Neutrophil (primary cell): ENCODE measurements at regions not wholly inside any gene's neighbourhood (a gene's known extent, or its start where the extent isn't known, plus 50 kb on each side); places are given as distances from the start of the nearest gene placed in this dataset.

ENCODE experiments used
- H3K27ac ChIP-seq: fragments of 200-600 bp; sonication (generic); 2 replicates; pipeline ENCODE4 v1.5.1; 2016; ENCODE audit warnings: mild to moderate bottlenecking, moderate library complexity
- H3K27me3 ChIP-seq: fragments of 200-600 bp; sonication (generic); 2 replicates; pipeline ENCODE4 v1.6.0; 2016; ENCODE audit warnings: mild to moderate bottlenecking
- H3K36me3 ChIP-seq: fragments of 200-600 bp; sonication (generic); 2 replicates; pipeline ENCODE4 v1.5.1; 2017
- H3K4me1 ChIP-seq, 2 experiments: fragments of 200-600 bp in 1 of 2; sonication (generic) in 1 of 2; 1 replicate in 1 of 2; 2 replicates in 1 of 2; pipeline versions ENCODE4 v1.5.1 to v1.6.1; 2013 to 2016; ENCODE audit warnings: low read depth in 1 of 2, low read length in 1 of 2, mild to moderate bottlenecking in 1 of 2, moderate library complexity in 1 of 2; ENCODE audit not compliant: control insufficient read depth in 1 of 2, insufficient read depth in 1 of 2
- H3K4me3 ChIP-seq, 2 experiments: fragments of 200-600 bp in 1 of 2; sonication (generic) in 1 of 2; 1 replicate in 1 of 2; 2 replicates in 1 of 2; pipeline ENCODE4 v1.5.1; 2013 to 2016; ENCODE audit warnings: low read depth in 1 of 2, low read length in 1 of 2, mild to moderate bottlenecking in 1 of 2, moderate library complexity in 1 of 2
- H3K9me3 ChIP-seq: fragments of 200-600 bp; sonication (generic); 2 replicates; pipeline ENCODE4 v1.5.1; 2016
- TF ChIP-seq, protein P1 (sequence below): fragments of 200-600 bp; sonication (generic); IDR thresholded peaks from 2 replicates; pipeline ENCODE4 v1.5.1; 2016; ENCODE audit warnings: antibody characterized with exemption

- Histone ChIP-seq H3K4me3 (no peak overlapping the region), H3K36me3 (no peaks in the 10 kb centered on the region), H3K27me3 (no peaks in the 10 kb centered on the region), H3K9me3 (no peaks in the 10 kb centered on the region), H3K4me1 (no peaks in the 10 kb centered on the region), H3K27ac (no peak overlapping the region)
- TF ChIP-seq, protein P1, sequence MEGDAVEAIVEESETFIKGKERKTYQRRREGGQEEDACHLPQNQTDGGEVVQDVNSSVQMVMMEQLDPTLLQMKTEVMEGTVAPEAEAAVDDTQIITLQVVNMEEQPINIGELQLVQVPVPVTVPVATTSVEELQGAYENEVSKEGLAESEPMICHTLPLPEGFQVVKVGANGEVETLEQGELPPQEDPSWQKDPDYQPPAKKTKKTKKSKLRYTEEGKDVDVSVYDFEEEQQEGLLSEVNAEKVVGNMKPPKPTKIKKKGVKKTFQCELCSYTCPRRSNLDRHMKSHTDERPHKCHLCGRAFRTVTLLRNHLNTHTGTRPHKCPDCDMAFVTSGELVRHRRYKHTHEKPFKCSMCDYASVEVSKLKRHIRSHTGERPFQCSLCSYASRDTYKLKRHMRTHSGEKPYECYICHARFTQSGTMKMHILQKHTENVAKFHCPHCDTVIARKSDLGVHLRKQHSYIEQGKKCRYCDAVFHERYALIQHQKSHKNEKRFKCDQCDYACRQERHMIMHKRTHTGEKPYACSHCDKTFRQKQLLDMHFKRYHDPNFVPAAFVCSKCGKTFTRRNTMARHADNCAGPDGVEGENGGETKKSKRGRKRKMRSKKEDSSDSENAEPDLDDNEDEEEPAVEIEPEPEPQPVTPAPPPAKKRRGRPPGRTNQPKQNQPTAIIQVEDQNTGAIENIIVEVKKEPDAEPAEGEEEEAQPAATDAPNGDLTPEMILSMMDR: no peak
Observed at GRCh38 chr18:42179542-42180121, 224.6 kb downstream of the PIK3C3 start.

DNA sequence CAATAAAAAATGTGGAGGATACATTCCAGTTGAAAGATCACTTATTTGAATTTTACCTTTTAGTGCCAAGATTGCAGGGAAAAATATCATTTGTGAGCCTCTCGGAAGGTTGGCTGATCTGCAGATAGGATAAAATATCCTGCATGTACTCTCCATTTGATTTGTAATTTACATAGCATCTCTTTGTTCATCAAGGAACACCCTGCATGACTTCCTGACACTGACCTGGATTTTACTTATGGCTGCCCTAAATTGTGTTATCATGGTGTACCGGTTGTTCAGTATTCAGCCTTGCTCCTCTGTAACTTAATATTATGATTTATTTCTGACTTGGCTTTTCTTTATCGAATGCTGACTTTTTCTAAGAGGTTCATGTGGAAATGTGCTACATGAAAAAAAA, 226.4 kb downstream of the PIK3C3 start:
- Histone ChIP-seq H3K9me3 (no peaks in the 10 kb centered on the region), H3K27me3 (no peaks in the 10 kb centered on the region), H3K36me3 (no peaks in the 10 kb centered on the region), H3K4me1 (no peaks in the 10 kb centered on the region), H3K4me3 (no peak overlapping the region), H3K27ac (no peak overlapping the region)
- TF ChIP-seq, protein P1: no peak

GRCh38 chr18:42182728-42183700, 228.0 kb downstream of the PIK3C3 start:
- H3K36me3 ChIP-seq: no peaks in the 10 kb centered on the region
- H3K9me3 ChIP-seq: no peaks in the 10 kb centered on the region
- H3K4me1 ChIP-seq: no peaks in the 10 kb centered on the region
- no peaks in the 10 kb centered on the region for H3K27me3 ChIP-seq
- no peak overlapping the region for H3K4me3 ChIP-seq
- no peak overlapping the region for H3K27ac ChIP-seq
- TF ChIP-seq, protein P1: no peak

- Histone ChIP-seq H3K27me3 (no peaks in the 10 kb centered on the region), H3K9me3 (no peaks in the 10 kb centered on the region), H3K4me3 (no peak overlapping the region), H3K27ac (no peak overlapping the region), H3K36me3 (no peaks in the 10 kb centered on the region), H3K4me1 (no peaks in the 10 kb centered on the region)
- TF ChIP-seq, protein P1: no peak
Observed at GRCh38 chr18:42183746-42184145, 228.7 kb downstream of the PIK3C3 start.

DNA sequence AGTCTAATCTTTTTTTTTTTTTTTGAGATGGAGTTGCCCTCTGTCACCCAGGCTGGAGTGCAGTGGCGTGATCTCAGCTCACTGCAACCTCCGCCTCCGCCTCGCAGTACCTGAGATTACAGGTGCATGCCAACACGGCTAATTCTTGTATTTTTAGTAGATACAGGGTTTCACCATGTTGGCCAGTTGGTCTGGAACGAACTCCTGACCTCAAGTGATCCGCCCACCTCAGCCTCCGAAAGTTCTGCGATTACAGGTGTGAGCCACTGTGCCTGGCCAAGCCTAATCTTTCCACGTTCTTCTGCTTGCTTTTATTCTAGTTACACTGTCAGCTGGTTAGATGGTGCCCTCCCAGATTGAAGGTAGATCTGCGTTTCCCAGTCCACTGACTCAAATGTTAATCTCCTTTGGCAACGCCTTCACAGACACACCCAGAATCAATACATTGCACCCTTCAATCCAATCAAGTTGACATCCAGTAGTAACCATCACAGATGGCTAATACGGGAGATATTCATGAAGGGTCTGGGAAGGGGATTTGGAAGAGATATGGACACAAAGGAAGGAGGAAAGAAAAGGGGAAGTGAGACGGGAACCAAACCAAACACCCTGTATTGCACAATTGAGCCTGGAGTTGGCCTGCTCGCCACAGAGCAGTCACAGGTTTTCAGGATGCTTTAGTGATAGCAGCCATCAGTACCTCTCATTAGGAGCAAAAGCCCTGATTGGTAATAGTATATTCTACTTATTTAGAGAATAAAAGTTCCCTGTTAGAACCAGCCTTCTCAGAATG, 229.8 kb downstream of the PIK3C3 start:
- Histone ChIP-seq H3K36me3 (no peaks in the 10 kb centered on the region), H3K4me3 (no peak overlapping the region), H3K27me3 (no peaks in the 10 kb centered on the region), H3K4me1 (no peaks in the 10 kb centered on the region), H3K9me3 (no peaks in the 10 kb centered on the region), H3K27ac (no peak overlapping the region)
- TF ChIP-seq, protein P1: no peak
